ENCODE measurements at regions not wholly inside any gene's neighbourhood (a gene's known extent, or its start where the extent isn't known, plus 50 kb on each side); places are given as distances from the start of the nearest gene placed in this dataset.
"Not testable (repeated sequence)": the region's sequence is repeated elsewhere in the genome, so short reads cannot be mapped to it uniquely, and the experiment has no call there.

GRCh38 chr12:28994179-28994715 lies 154.8 kb upstream of the FAR2 start:
- no peak for DNase-seq

GRCh38 chr12:28996688-28997087 lies 152.4 kb upstream of the FAR2 start:
- no peak for DNase-seq

- DNase-seq: no peak
Measured at GRCh38 chr12:28998662-28999120, 150.4 kb upstream of the FAR2 start.

GRCh38 chr12:29004066-29004935 lies 144.8 kb upstream of the FAR2 start:
- no peak for DNase-seq

- DNase-seq: no peak
Measured at GRCh38 chr12:29004936-29005304, 144.2 kb upstream of the FAR2 start.

- no peak for DNase-seq
Measured at GRCh38 chr12:29008786-29009185, 140.3 kb upstream of the FAR2 start.

- no peak for DNase-seq
Measured at GRCh38 chr12:29012673-29013072, 136.4 kb upstream of the FAR2 start.

- not testable (repeated sequence) for DNase-seq
Measured at GRCh38 chr12:29017532-29017931, 131.5 kb upstream of the FAR2 start.

GRCh38 chr12:29023436-29024076 lies 125.5 kb upstream of the FAR2 start:
- DNase-seq: no peak

- no peak for DNase-seq
Measured at GRCh38 chr12:29024117-29024516, 125.0 kb upstream of the FAR2 start.

GRCh38 chr12:29025937-29026336 lies 123.1 kb upstream of the FAR2 start:
- DNase-seq: no peak

- no peak for DNase-seq
Measured at GRCh38 chr12:29026419-29026818, 122.7 kb upstream of the FAR2 start.

GRCh38 chr12:29029484-29029883 lies 119.6 kb upstream of the FAR2 start:
- DNase-seq: not testable (repeated sequence)

- no peak for DNase-seq
Measured at GRCh38 chr12:29030006-29030405, 119.1 kb upstream of the FAR2 start.

- no peak for DNase-seq
Measured at GRCh38 chr12:29032446-29032845, 116.6 kb upstream of the FAR2 start.

GRCh38 chr12:29033519-29033918 lies 115.6 kb upstream of the FAR2 start:
- DNase-seq: no peak

- DNase-seq: no peak
Measured at GRCh38 chr12:29035112-29035511, 114.0 kb upstream of the FAR2 start.

GRCh38 chr12:29039013-29039412 lies 110.1 kb upstream of the FAR2 start:
- DNase-seq: no peak

GRCh38 chr12:29041621-29042020 lies 107.5 kb upstream of the FAR2 start:
- DNase-seq: no peak

GRCh38 chr12:29043069-29043468 lies 106.0 kb upstream of the FAR2 start:
- DNase-seq: no peak

GRCh38 chr12:29044799-29045198 lies 104.3 kb upstream of the FAR2 start:
- no peak for DNase-seq

- DNase-seq: no peak
Measured at GRCh38 chr12:29048787-29049186, 100.3 kb upstream of the FAR2 start.

- no peak for DNase-seq
Measured at GRCh38 chr12:29050503-29050902, 98.6 kb upstream of the FAR2 start.

- no peak for DNase-seq
Measured at GRCh38 chr12:29051221-29051620, 97.9 kb upstream of the FAR2 start.
